Right renal cortex interstitium (tissue), 3 donors: ENCODE measurements at regions not wholly inside any gene's neighbourhood (a gene's known extent, or its start where the extent isn't known, plus 50 kb on each side); places are given as distances from the start of the nearest gene placed in this dataset.

Experiments
- DNase-seq, 3 donors: peaks; one replicate each; pipeline ENCODE4 v3.0.0-alpha.2; 2013; ENCODE audit warnings: low read depth in 3 of 3, low spot score in 2 of 3

- no peak for DNase-seq
These were observed 659.4 kb upstream of the CAMK1G start for GRCh38 chr1:208923946-208924720.

GRCh38 chr1:208924928-208925327 lies 658.6 kb upstream of the CAMK1G start:
- no peak for DNase-seq

GRCh38 chr1:208928349-208929010 lies 655.0 kb upstream of the CAMK1G start:
- DNase-seq = no peak

GRCh38 chr1:208929575-208929974 lies 653.9 kb upstream of the CAMK1G start:
- no peak for DNase-seq

- DNase-seq = no peak
These were observed 651.6 kb upstream of the CAMK1G start for GRCh38 chr1:208931936-208932335.

- DNase-seq = no peak
These were observed 649.5 kb upstream of the CAMK1G start for GRCh38 chr1:208933984-208934525.

- no peak for DNase-seq
These were observed 648.6 kb upstream of the CAMK1G start for GRCh38 chr1:208934933-208935332.

GRCh38 chr1:208935517-208936187 lies 647.9 kb upstream of the CAMK1G start:
- no peak for DNase-seq

GRCh38 chr1:208939537-208940085 lies 643.9 kb upstream of the CAMK1G start:
- no peak for DNase-seq

GRCh38 chr1:208942394-208943130 lies 641.0 kb upstream of the CAMK1G start:
- no peak for DNase-seq

- DNase-seq = no peak
These were observed 640.2 kb upstream of the CAMK1G start for GRCh38 chr1:208943291-208943690.

- no peak for DNase-seq
These were observed 638.5 kb upstream of the CAMK1G start for GRCh38 chr1:208944981-208945451.

- DNase-seq = no peak
These were observed 633.3 kb upstream of the CAMK1G start for GRCh38 chr1:208950206-208950605.

- DNase-seq = no peak
These were observed 632.4 kb upstream of the CAMK1G start for GRCh38 chr1:208951026-208951525.

GRCh38 chr1:208951908-208952307 lies 631.6 kb upstream of the CAMK1G start:
- no peak for DNase-seq

GRCh38 chr1:208962867-208963266 lies 620.6 kb upstream of the CAMK1G start:
- no peak for DNase-seq

GRCh38 chr1:208965351-208965750 lies 618.2 kb upstream of the CAMK1G start:
- DNase-seq = no peak

- no peak for DNase-seq
These were observed 616.2 kb upstream of the CAMK1G start for GRCh38 chr1:208967334-208967733.

- no peak for DNase-seq
These were observed 608.8 kb upstream of the CAMK1G start for GRCh38 chr1:208974717-208975116.

- DNase-seq = no peak
These were observed 608.1 kb upstream of the CAMK1G start for GRCh38 chr1:208975456-208975855.
